HCT116 (cell line): ENCODE measurements at regions not wholly inside any gene's neighbourhood (a gene's known extent, or its start where the extent isn't known, plus 50 kb on each side); places are given as distances from the start of the nearest gene placed in this dataset.

ENCODE experiments used
- ATAC-seq: fragments of 200-7000 bp; cut with Tn5 transposase; 2 replicates; pipeline ENCODE4 v1.9.1; 2020; ENCODE audit warnings: mild to moderate bottlenecking, moderate library complexity
- BruUV-seq: library from RNA; stranded (reverse); fragments of 400-500 nt; replicated peaks from 2 replicates; lab custom pipeline; 2021; lab: Mats Ljungman, UMichigan
- CTCF ChIA-PET: fragments of 300-600 bp; sonication (Branson Sonifier 250); formaldehyde crosslinking; loops from one replicate; lab custom pipeline; 2021; ENCODE audit warnings: antibody characterized with exemption; lab: Charles Lee
- POLR2A ChIA-PET: fragments of 300-600, 350-600 bp; sonication (Branson Sonifier 250); formaldehyde crosslinking; loops from one replicate; lab custom pipeline; 2021; ENCODE audit warnings: antibody characterized with exemption; lab: Charles Lee
- RAD21 ChIA-PET, 2 experiments: fragments of 300-600 bp; sonication (Branson Sonifier 250); formaldehyde crosslinking; loops; one replicate each; lab custom pipeline; 2023; ENCODE audit warnings: low total read pairs in 2 of 2; ENCODE audit not compliant: uncharacterized antibody in 2 of 2, unreplicated experiment in 2 of 2, low non-redundant PET in 1 of 2; lab: Charles Lee
- DNase-seq: peaks from one replicate; pipeline ENCODE4 v3.0.0-alpha.2; 2010; ENCODE audit warnings: low read depth, low spot score
- H2AFZ ChIP-seq: fragments of 200-600 bp; shearing (Covaris generic), sonication (generic); 2 replicates; pipeline ENCODE4 v1.6.1; 2017; ENCODE audit warnings: low read depth, mixed run types, mixed read lengths, antibody characterized with exemption, low read length; ENCODE audit not compliant: poor library complexity, severe bottlenecking
- H3K27ac ChIP-seq: 2 replicates; pipeline ENCODE4 v1.5.1; 2012; ENCODE audit warnings: low read depth, low read length
- H3K27me3 ChIP-seq: fragments of 200-600 bp; sonication (generic); 2 replicates; pipeline ENCODE4 v1.6.1; 2016; ENCODE audit warnings: mixed run types, low read length, mixed read lengths; ENCODE audit not compliant: insufficient read depth
- H3K36me3 ChIP-seq, 2 experiments: fragments of 200-500 bp in 1 of 2; fragments of 200-600 bp in 1 of 2; sonication (Bioruptor generic) in 1 of 2; sonication (generic) in 1 of 2; 2 replicates each; pipeline versions ENCODE4 v1.5.1 to v1.6.1; 2014 to 2016; ENCODE audit warnings: low read length in 2 of 2, inconsistent platforms in 1 of 2, mixed read lengths in 1 of 2, mixed run types in 1 of 2; ENCODE audit not compliant: insufficient read depth in 2 of 2, control insufficient read depth in 1 of 2
- H3K4me1 ChIP-seq, 2 experiments: fragments of 200-600 bp in 1 of 2; sonication (generic) in 1 of 2; 2 replicates each; pipeline versions ENCODE4 v1.5.1 to v1.6.1; 2012 to 2017; ENCODE audit warnings: low read length in 2 of 2, inconsistent platforms in 1 of 2, mild to moderate bottlenecking in 1 of 2, mixed read lengths in 1 of 2, mixed run types in 1 of 2, moderate library complexity in 1 of 2; ENCODE audit not compliant: insufficient read depth in 2 of 2, control insufficient read depth in 1 of 2
- H3K4me2 ChIP-seq: fragments of 200-600 bp; sonication (generic); 2 replicates; pipeline ENCODE4 v1.6.1; 2017; ENCODE audit warnings: mixed run types, low read length, mixed read lengths
- H3K4me3 ChIP-seq, 2 experiments: fragments of 200-600 bp in 1 of 2; sonication (generic) in 1 of 2; replicated peaks in 1 of 2; 2 replicates each; pipeline ENCODE4 v1.5.1; 2011 to 2016; ENCODE audit warnings: low read length in 2 of 2, control low read depth in 1 of 2, low read depth in 1 of 2, mild to moderate bottlenecking in 1 of 2, mixed read lengths in 1 of 2, mixed run types in 1 of 2
- H3K79me2 ChIP-seq: fragments of 200-600 bp; sonication (generic); 2 replicates; pipeline ENCODE4 v1.6.1; 2017; ENCODE audit warnings: mild to moderate bottlenecking, mixed run types, low read length, moderate library complexity, mixed read lengths; ENCODE audit not compliant: insufficient read depth
- H3K9ac ChIP-seq: fragments of 200-600 bp; sonication (generic); 2 replicates; pipeline ENCODE4 v1.6.1; 2016; ENCODE audit warnings: low read length, mixed read lengths
- H3K9me2 ChIP-seq: fragments of 200-600 bp; sonication (generic), shearing (Covaris generic); 2 replicates; pipeline ENCODE4 v1.6.1; 2017; ENCODE audit warnings: mixed run types, mild to moderate bottlenecking, moderate library complexity; ENCODE audit not compliant: insufficient read depth
- H3K9me3 ChIP-seq, 2 experiments: fragments of 200-500 bp in 1 of 2; fragments of 200-600 bp in 1 of 2; sonication (Bioruptor generic) in 1 of 2; sonication (generic) in 1 of 2; 2 replicates each; pipeline ENCODE4 v1.6.1; 2014 to 2017; ENCODE audit warnings: low read length in 2 of 2, mixed read lengths in 2 of 2, inconsistent platforms in 1 of 2, low read depth in 1 of 2, mild to moderate bottlenecking in 1 of 2, mixed run types in 1 of 2, moderate library complexity in 1 of 2; ENCODE audit not compliant: control insufficient read depth in 1 of 2, insufficient read depth in 1 of 2
- H4K20me1 ChIP-seq: fragments of 200-600 bp; sonication (generic), shearing (Covaris generic); 2 replicates; pipeline ENCODE4 v1.6.1; 2017; ENCODE audit warnings: mixed run types, mild to moderate bottlenecking, moderate library complexity; ENCODE audit not compliant: insufficient read depth
- CBX3 ChIP-seq: IDR thresholded peaks from 2 replicates; pipeline ENCODE4 v1.6.1; 2012; ENCODE audit warnings: low read depth
- CEBPB ChIP-seq: IDR thresholded peaks from 2 replicates; pipeline ENCODE4 v1.6.1; 2012; ENCODE audit warnings: low read depth
- ELF1 ChIP-seq: IDR thresholded peaks from 2 replicates; pipeline ENCODE4 v1.6.1; 2012; ENCODE audit warnings: low read depth, borderline replicate concordance
- EZH2 ChIP-seq: fragments of 200-600 bp; sonication (generic); IDR thresholded peaks from 2 replicates; pipeline ENCODE4 v1.6.1; 2017; ENCODE audit warnings: antibody characterized with exemption, mixed run types
- EZH2phosphoT487 ChIP-seq: fragments of 200-600 bp; IDR thresholded peaks from 2 replicates; pipeline ENCODE4 v1.6.1; 2018; ENCODE audit warnings: antibody characterized with exemption, borderline replicate concordance
- JUND ChIP-seq: IDR thresholded peaks from 2 replicates; pipeline ENCODE4 v1.6.1; 2012
- SIN3A ChIP-seq: IDR thresholded peaks from 2 replicates; pipeline ENCODE4 v1.6.1; 2012; ENCODE audit warnings: low read depth
- SP1 ChIP-seq: IDR thresholded peaks from 2 replicates; pipeline ENCODE4 v1.6.1; 2012; ENCODE audit warnings: low read depth
- SRF ChIP-seq: IDR thresholded peaks from 2 replicates; pipeline ENCODE4 v1.6.1; 2012; ENCODE audit warnings: low read depth
- YY1 ChIP-seq: IDR thresholded peaks from 2 replicates; pipeline ENCODE4 v1.6.1; 2011; ENCODE audit warnings: low read length, low read depth, moderate library complexity, mild to moderate bottlenecking; ENCODE audit not compliant: insufficient replicate concordance; ENCODE audit errors: extremely low read depth
- ZFX ChIP-seq: fragments of 450-650 bp; IDR thresholded peaks from 2 replicates; pipeline ENCODE4 v1.6.1; 2017
- ZNF274 ChIP-seq: fragments of 200-500 bp; sonication (Bioruptor generic); IDR thresholded peaks from 2 replicates; pipeline ENCODE4 v1.6.1; 2014; ENCODE audit warnings: mild to moderate bottlenecking, low read depth, low read length, inconsistent platforms
- intact Hi-C: fragments of 100-400 bp; cut with micrococcal nuclease; formaldehyde crosslinking; loops from 2 replicates; pipeline ENCODE4 v1.10.0; 2022
- TF ChIP-seq, protein P1 (sequence below): IDR thresholded peaks from 2 replicates; pipeline ENCODE4 v1.6.1; 2012
- TF ChIP-seq, protein P2 (sequence below): IDR thresholded peaks from 2 replicates; pipeline ENCODE4 v1.6.1; 2012; ENCODE audit warnings: low read depth
- TF ChIP-seq, protein P3 (sequence below): IDR thresholded peaks from 2 replicates; pipeline ENCODE4 v1.6.1; 2012
- TF ChIP-seq, protein P4 (sequence below), 3 experiments: fragments of 200-600 bp in 1 of 3; sonication (generic) in 1 of 3; IDR thresholded peaks in 2 of 3; conservative IDR thresholded peaks in 1 of 3; 2 replicates each; pipeline ENCODE4 v1.5.1; 2012 to 2017; ENCODE audit warnings: low read depth in 2 of 3, low read length in 2 of 3, antibody characterized with exemption in 1 of 3, borderline replicate concordance in 1 of 3, control low read depth in 1 of 3, mild to moderate bottlenecking in 1 of 3, mixed read lengths in 1 of 3, mixed run types in 1 of 3, moderate library complexity in 1 of 3; ENCODE audit not compliant: insufficient read depth in 1 of 3

DNA sequence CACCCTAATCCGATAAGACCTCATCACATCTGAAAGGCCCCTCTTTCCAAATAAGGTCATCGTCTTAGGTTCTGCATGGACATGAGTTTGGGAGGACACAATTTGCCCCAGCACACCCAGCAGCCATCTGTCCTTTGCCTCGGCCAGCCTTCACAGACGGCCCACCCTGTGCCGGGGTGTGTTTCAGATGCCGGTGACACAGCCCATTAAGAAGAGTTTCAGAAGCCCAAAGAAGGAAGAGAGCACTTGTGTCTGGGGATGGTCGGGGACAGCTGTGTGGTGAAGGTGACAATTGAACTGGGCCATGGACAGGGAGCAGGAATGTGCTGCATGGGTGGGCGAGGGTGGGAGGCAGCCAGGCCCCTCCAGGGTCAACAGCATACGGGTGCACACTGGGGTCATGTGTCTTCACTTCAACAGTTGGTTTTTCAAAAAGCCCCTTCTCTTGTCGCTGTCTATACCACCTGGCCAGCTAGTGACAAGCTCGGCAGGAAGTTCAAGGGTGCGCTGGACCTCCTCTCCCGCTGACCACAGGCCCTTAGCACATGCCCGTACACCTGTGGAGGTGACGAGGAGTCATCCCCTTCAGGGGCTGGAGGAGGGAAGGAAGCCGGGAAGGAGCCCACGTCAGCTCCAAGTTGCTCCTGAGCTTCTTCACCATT lies 183.1 kb downstream of the C16orf95 start:
- Histone ChIP-seq H3K27me3 (no peaks in the 10 kb centered on the region), H3K4me3 (no peak overlapping the region), H3K9me2 (no peaks in the 10 kb centered on the region), H2AFZ (no peak overlapping the region), H3K36me3 (no peaks in the 10 kb centered on the region), H3K9ac (no peak overlapping the region), H3K4me1 (peaks cover 4 to 21% of the 10 kb centered on the region in 2 experiments; a peak in 3 of 4 replicates), H3K27ac (no peak overlapping the region), H3K4me2 (no peak overlapping the region), H4K20me1 (no peaks in the 10 kb centered on the region), H3K79me2 (no peaks in the 10 kb centered on the region), H3K9me3 (no peaks in the 10 kb centered on the region)
- intact Hi-C loops, result no loop called here
- ChIA-PET CTCF (no interaction called here), RAD21 (no interaction called here), POLR2A (no interaction called here)
- DNase-seq (no peak), ATAC-seq (no peak)
- TF ChIP-seq, protein P1, sequence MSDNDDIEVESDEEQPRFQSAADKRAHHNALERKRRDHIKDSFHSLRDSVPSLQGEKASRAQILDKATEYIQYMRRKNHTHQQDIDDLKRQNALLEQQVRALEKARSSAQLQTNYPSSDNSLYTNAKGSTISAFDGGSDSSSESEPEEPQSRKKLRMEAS, result no peak
- TF ChIP-seq ZFX (no peak), SP1 (no peak), EZH2 (no peak), YY1 (no peak), SRF (no peak), ZNF274 (no peak), SIN3A (no peak), JUND (no peak), CEBPB (no peak), EZH2phosphoT487 (no peak), ELF1 (no peak), CBX3 (no peak)
- TF ChIP-seq, protein P2, sequence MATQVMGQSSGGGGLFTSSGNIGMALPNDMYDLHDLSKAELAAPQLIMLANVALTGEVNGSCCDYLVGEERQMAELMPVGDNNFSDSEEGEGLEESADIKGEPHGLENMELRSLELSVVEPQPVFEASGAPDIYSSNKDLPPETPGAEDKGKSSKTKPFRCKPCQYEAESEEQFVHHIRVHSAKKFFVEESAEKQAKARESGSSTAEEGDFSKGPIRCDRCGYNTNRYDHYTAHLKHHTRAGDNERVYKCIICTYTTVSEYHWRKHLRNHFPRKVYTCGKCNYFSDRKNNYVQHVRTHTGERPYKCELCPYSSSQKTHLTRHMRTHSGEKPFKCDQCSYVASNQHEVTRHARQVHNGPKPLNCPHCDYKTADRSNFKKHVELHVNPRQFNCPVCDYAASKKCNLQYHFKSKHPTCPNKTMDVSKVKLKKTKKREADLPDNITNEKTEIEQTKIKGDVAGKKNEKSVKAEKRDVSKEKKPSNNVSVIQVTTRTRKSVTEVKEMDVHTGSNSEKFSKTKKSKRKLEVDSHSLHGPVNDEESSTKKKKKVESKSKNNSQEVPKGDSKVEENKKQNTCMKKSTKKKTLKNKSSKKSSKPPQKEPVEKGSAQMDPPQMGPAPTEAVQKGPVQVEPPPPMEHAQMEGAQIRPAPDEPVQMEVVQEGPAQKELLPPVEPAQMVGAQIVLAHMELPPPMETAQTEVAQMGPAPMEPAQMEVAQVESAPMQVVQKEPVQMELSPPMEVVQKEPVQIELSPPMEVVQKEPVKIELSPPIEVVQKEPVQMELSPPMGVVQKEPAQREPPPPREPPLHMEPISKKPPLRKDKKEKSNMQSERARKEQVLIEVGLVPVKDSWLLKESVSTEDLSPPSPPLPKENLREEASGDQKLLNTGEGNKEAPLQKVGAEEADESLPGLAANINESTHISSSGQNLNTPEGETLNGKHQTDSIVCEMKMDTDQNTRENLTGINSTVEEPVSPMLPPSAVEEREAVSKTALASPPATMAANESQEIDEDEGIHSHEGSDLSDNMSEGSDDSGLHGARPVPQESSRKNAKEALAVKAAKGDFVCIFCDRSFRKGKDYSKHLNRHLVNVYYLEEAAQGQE, result no peak
- TF ChIP-seq, protein P3, sequence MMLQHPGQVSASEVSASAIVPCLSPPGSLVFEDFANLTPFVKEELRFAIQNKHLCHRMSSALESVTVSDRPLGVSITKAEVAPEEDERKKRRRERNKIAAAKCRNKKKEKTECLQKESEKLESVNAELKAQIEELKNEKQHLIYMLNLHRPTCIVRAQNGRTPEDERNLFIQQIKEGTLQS, result no peak
- TF ChIP-seq, protein P4, sequence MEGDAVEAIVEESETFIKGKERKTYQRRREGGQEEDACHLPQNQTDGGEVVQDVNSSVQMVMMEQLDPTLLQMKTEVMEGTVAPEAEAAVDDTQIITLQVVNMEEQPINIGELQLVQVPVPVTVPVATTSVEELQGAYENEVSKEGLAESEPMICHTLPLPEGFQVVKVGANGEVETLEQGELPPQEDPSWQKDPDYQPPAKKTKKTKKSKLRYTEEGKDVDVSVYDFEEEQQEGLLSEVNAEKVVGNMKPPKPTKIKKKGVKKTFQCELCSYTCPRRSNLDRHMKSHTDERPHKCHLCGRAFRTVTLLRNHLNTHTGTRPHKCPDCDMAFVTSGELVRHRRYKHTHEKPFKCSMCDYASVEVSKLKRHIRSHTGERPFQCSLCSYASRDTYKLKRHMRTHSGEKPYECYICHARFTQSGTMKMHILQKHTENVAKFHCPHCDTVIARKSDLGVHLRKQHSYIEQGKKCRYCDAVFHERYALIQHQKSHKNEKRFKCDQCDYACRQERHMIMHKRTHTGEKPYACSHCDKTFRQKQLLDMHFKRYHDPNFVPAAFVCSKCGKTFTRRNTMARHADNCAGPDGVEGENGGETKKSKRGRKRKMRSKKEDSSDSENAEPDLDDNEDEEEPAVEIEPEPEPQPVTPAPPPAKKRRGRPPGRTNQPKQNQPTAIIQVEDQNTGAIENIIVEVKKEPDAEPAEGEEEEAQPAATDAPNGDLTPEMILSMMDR (IDR thresholded peaks at IDR 0.05 in 2 of 3, conservative IDR thresholded peaks at IDR 0.05 in 1 of 3; ENCODE audit: borderline replicate concordance in 1 of 3, insufficient read depth in 1 of 3, low read depth in 2 of 3, low read length in 2 of 3), result no peak
- no TSS peak for BruUV-seq
